ENCODE measurements at regions not wholly inside any gene's neighbourhood (a gene's known extent, or its start where the extent isn't known, plus 50 kb on each side); places are given as distances from the start of the nearest gene placed in this dataset.

- DNase-seq (ENCODE audit: low read depth), result no peak
Measured at GRCh38 chr6:40074306-40075055, 140.2 kb upstream of the MOCS1 start.

- no peak for DNase-seq (ENCODE audit: low read depth)
Measured at GRCh38 chr6:40066372-40066771, 132.1 kb upstream of the MOCS1 start.

- DNase-seq (ENCODE audit: low read depth), result no peak
Measured at GRCh38 chr6:40056865-40057264, 122.6 kb upstream of the MOCS1 start.

- no peak for DNase-seq (ENCODE audit: low read depth)
Measured at GRCh38 chr6:40054602-40055001, 120.3 kb upstream of the MOCS1 start.

- DNase-seq (ENCODE audit: low read depth), result no peak
Measured at GRCh38 chr6:40054186-40054585, 119.9 kb upstream of the MOCS1 start.

- no peak for DNase-seq (ENCODE audit: low read depth)
Measured at GRCh38 chr6:40049128-40049527, 114.9 kb upstream of the MOCS1 start.

GRCh38 chr6:40044196-40044595 is 109.9 kb upstream of the MOCS1 start:
- no peak for DNase-seq (ENCODE audit: low read depth)

GRCh38 chr6:40042232-40042631 is 108.0 kb upstream of the MOCS1 start:
- DNase-seq (ENCODE audit: low read depth), result no peak

GRCh38 chr6:40039042-40039441 is 104.8 kb upstream of the MOCS1 start:
- no peak for DNase-seq (ENCODE audit: low read depth)

GRCh38 chr6:40038626-40039025 is 104.4 kb upstream of the MOCS1 start:
- DNase-seq (ENCODE audit: low read depth), result no peak

GRCh38 chr6:40037271-40037670 is 103.0 kb upstream of the MOCS1 start:
- DNase-seq (ENCODE audit: low read depth), result no peak

GRCh38 chr6:40036186-40036585 is 101.9 kb upstream of the MOCS1 start:
- no peak for DNase-seq (ENCODE audit: low read depth)

- no peak for DNase-seq (ENCODE audit: low read depth)
Measured at GRCh38 chr6:40028449-40028848, 94.2 kb upstream of the MOCS1 start.

GRCh38 chr6:40022867-40023266 is 88.6 kb upstream of the MOCS1 start:
- DNase-seq (ENCODE audit: low read depth), result no peak

GRCh38 chr6:40020166-40020565 is 85.9 kb upstream of the MOCS1 start:
- DNase-seq (ENCODE audit: low read depth), result no peak

- DNase-seq (ENCODE audit: low read depth), result no peak
Measured at GRCh38 chr6:40015530-40015929, 81.3 kb upstream of the MOCS1 start.

GRCh38 chr6:40011844-40012243 is 77.6 kb upstream of the MOCS1 start:
- no peak for DNase-seq (ENCODE audit: low read depth)

- DNase-seq (ENCODE audit: low read depth), result no peak
Measured at GRCh38 chr6:40000964-40001515, 66.8 kb upstream of the MOCS1 start.

GRCh38 chr6:39999006-39999867 is 65.0 kb upstream of the MOCS1 start:
- DNase-seq (ENCODE audit: low read depth), result no peak

GRCh38 chr6:39998126-39998525 is 63.9 kb upstream of the MOCS1 start:
- no peak for DNase-seq (ENCODE audit: low read depth)

GRCh38 chr6:39997101-39997635 is 62.9 kb upstream of the MOCS1 start:
- no peak for DNase-seq (ENCODE audit: low read depth)

- no peak for DNase-seq (ENCODE audit: low read depth)
Measured at GRCh38 chr6:39995633-39996032, 61.4 kb upstream of the MOCS1 start.
